HK-2 (cell line): ENCODE measurements at regions not wholly inside any gene's neighbourhood (a gene's known extent, or its start where the extent isn't known, plus 50 kb on each side); places are given as distances from the start of the nearest gene placed in this dataset.

Experiments used
- DNase-seq: peaks from one replicate; pipeline ENCODE4 v3.0.0-alpha.2; 2018; ENCODE audit not compliant: unreplicated experiment

DNA sequence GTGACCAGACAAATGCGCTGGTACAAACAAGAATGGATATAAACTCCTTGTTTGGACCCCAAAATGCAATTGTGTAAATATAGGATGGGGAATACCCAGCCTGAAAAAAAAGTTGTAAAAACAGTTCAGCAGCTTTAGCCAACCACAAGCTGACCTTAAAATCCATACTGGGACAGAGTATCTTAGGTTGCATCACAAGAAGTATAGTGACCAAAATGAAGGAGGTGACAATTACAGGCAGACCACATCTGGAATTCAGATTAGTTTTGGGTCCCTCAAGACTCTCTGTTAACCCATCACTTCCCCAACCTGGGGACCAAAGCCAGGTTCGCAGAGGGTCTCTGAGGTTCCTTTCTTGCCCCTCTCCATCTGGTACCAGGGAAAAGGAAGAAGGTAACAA lies 115.9 kb upstream of the PRR20G start:
- no peak for DNase-seq

DNA sequence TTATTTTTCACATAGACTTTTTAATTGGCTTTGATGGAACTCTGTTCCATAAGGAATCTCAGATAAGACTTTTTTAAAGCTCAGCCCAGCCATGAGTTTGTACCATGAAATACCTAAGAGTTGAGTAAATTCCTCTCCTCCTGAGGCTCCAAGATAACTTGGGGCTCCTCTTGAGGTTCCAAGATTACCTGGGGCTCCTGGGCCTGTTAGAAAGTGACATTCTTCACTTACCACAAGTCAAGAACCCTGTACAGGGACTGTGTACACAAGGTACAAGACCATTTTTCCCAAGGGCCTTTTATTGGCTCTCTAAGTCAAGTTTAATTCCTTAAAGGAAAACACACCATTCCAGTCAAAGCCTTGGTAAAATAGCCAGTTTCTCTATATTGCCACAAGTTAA lies 111.3 kb upstream of the PRR20G start:
- DNase-seq = no peak

DNA sequence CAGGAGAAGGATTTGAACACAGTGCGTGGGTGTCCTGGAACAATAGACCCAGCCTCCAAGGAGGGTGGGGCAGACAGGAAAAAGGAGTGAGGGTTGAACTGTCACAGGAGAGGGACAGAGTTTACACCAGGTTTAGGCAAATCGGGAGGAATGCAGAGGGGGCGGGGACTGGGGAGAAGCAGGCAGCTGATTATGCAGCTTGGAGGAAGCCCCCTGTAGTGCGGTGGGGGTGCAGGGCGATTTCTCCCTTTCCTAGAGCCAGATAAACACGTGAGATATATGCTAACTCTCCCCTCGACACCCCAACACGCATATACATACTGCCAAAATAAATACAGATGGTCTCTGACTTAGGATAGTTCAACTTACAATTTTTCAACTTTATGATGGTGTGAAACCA lies 108.6 kb upstream of the PRR20G start:
- no peak for DNase-seq

DNA sequence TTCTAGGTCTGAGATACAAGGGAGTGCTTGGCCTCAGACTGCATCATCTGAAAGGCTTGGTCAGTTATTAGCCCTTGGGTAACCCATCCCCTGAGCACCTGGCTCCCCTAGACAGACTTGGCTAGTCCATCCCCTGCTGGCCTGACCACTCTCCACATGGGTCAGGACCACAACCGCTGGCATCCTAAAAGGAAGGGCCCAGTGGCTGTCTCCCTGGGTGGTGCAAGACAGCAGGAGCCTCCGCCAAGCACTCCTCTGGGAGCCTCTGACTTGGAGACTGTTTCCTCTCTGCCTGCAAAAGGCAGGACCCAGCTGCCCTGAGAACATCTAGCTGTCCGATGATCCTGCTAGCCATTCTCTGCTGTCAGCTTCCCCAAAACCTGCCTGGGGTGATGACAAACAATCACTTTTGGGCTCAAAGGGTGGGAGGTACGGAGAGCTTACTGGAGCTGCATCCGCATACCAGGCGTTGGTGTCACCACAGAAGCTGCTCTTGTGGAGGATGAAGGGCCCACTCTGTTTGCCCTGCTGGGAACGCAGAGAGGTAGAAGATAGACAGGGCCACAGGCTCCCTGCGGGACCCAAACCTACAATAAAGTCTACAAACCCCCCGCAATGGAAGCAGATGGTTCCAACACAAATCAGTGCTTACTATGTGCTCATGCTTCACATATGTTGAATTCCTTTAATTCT lies 108.0 kb upstream of the PRR20G start:
- DNase-seq = no peak

DNA sequence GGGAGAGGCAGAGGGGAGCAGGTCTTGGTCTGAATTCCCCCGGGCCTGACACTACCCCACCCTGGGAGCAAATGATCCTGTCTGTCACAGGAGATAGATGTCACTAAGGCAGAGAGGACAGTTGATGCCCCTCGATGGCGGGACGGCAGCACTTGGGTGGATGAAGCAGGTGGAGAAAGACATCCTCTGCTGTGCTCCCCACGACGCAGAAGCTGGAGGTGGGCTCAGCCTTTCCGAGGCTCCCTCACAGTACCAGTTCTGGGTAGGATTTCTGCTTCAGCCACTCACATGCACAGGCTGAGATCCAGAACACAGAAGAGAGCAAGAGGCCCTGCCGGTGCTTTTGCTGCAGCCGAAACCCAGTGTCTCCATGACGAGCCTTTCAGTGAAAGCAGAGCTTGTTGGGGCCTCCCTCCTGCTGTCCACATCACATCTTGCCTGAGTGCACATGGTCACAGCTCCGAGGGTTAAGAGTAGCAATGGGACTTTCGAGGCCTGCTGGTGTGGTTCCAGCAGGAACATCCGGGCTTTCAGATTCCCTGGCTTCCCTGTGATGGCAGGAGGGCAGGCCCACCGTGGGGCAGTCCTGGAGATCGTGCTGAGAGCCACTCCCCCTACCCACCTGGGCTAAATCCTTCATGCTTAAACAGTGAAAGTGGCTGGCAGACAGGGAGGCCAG lies 107.3 kb upstream of the PRR20G start:
- no peak for DNase-seq

DNA sequence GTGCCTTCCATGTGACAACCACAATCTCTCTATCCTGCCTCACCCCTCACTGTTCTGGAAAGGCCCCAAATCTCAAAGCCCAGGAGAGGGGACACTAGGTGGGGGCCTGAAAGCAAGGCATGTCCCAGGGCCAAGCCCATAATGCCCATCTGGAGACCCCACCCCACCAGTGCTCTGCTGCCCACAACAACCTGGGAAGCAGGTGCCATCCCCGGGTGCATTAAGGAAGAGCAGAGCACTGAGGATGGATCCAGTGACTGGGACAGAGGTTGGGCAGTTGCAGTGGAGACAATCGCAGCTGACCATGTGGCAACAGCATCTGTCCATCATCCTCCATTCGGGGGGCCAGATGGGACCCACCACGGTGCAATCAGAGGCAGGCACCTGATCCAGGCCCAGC lies 106.2 kb upstream of the PRR20G start:
- DNase-seq = no peak

DNA sequence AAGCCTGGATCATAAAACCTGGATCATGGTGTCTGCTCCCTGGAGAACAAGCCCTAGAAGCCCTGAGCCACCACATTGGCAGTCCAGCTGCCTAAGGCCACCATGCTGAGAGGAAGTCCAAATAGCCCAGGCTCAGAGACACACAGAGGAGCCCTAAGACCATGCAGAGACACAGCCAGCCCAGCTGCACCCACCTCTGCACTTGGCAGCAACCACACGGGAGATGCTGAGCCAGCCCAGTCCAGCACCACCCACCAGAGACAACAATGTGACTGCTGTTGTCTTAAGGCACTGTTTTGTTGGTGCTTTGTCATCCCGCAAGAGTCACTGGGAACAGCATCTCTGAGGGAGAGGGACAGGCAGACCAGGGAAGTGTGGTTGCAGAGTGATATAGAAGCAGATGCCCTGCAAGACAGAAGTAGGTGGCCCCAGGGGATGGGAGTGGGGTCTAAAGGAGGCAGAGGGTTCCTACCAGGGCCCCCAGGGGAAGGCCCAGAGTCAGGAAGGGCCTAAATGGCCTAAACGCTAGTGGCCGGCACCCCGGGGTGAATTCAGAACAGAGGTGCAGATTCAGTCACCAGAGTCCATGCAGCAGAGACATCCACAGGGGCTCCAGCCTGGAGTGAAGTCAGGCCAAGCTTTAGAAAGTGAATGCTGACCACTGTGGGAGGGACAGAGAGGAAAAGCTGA lies 105.4 kb upstream of the PRR20G start:
- no peak for DNase-seq

DNA sequence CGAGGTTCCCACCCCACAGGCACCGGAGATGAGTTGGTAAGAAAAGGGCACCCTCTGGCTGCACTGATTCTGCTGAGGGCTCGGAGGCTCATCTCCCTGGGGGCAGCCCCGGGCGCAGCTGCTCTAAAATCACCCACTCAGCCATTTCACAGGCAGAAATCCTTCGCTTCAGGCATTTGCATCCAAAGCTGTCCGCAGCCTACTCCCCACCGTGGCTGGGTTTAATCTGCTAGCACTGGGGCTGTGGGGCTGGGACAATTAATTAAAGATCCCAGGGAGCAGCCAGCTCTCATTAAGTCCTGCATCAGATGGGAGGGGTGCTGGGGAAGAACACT lies 104.3 kb upstream of the PRR20G start:
- no peak for DNase-seq

DNA sequence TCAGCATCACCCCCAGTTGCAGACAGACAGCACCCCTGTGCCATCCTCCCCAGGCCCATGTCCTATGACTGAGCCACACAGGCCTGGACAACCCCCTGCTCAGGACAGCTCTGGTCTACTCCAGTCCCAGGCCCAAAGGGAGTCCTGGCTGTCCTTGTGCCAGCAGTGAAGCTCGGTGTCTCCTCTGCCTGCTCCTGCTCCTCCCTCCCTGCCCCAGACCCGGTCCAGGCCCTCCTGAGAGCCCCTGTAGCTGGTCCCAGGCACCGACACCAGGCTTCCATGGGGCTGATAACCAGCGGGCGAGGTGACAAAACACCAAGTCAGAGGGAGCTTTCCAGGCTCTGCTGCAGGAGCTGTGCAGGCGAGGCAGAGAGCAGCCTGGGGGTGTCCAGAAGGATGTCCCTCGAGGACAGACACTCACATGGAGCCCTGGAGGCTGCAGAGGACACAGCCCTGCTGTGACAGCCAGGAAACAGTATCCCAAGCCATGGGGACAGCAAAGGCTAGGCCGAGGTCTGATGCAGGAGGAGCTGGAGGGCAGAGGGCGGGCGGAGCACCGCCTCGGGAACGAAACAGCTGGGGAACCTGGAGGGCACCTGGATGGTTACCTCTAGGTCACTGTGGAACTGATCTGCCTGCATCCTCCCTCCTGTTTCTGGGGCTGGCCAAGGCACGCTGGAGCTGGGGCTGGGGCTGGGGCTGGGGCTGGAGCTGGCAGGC lies 103.8 kb upstream of the PRR20G start:
- DNase-seq = no peak

DNA sequence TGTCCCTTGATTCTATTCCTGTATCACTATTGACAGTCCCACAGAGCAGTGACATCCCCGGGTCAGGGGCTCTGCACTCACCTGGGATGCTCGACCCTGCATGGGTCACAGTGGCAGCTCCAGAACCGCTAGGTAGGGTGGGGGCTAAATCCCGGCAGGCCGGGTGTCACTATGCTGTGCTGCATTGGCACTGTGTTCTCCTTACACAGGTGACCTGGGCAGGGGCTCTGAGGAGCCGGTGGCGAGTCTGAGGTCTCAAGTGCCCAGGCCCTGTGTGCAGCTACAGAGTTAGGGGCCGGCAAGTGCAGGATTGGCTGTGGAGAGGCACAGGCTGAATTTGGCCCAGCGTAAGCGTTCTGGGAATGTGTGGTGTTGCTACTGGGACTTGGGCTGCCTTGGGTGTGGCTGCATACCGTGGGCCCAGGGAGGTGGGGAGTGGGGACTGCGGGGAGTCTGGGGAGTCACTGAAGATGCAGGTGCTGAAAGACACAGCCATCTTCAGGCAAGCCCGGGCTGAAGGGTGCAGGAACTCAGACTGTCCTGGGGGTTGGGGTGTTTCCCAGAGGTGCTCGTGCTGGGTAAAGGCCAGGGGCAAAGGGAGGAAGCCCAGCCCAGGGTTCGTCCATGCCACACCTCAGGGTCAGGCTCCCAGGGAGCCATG lies 102.6 kb upstream of the PRR20G start:
- DNase-seq = no peak

DNA sequence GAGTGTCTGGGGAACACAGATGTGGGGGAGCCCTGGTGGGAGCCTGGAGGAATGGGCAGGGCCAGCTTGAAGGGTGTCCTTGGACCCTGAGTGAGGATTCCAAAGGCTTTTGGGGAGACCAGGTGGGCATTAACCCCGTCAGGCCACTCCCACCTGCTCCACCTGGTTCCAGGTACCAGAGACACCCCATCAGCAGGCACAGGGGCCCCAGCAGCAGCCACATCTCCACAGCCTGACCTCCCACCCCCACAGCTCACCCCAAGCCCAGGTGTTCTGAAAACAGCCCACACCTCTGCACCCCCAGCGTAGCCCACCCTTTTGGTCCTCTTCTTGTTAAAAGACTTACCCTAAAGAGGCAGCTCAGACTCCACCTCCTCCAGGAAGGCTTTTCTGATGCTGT lies 102.1 kb upstream of the PRR20G start:
- DNase-seq = no peak

DNA sequence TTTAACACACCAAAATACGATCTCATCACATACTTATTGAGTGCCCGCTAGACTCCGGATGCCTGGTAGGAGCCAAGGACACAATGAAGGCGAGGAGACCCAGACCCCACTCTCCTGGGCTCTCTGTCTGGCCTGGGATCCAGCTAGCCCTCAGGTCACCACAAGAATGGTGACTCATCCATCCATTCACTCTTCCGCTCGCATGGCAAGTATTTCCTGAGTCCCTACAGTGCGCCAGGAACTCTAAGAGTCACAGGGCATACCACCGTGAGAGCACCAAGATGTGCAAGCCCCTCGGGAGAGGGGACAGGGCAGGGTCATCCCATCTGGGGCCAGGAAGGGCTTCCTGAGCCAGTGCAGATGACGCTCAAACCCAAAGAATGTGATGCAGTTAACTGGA lies 101.6 kb upstream of the PRR20G start:
- DNase-seq = no peak

DNA sequence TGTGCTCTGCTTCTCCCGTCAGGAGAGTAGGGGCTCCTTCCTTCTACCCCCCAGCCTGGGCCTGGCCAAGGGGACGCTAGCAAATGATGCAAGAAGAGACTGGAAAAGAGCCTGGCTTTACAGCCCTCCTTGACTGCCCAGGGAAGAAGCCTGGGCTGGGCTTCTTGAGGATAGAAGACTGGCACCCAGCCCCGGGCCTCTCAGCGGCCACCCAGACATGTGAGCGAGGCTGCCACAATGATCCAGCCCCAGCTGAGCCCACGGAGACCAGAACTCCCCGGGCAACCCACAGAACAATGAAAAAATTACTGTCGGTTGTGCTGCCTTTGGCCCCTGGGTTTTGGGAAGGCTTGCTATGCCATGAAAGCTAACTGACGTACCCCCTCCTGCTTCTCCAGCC lies 100.6 kb upstream of the PRR20G start:
- no peak for DNase-seq

DNA sequence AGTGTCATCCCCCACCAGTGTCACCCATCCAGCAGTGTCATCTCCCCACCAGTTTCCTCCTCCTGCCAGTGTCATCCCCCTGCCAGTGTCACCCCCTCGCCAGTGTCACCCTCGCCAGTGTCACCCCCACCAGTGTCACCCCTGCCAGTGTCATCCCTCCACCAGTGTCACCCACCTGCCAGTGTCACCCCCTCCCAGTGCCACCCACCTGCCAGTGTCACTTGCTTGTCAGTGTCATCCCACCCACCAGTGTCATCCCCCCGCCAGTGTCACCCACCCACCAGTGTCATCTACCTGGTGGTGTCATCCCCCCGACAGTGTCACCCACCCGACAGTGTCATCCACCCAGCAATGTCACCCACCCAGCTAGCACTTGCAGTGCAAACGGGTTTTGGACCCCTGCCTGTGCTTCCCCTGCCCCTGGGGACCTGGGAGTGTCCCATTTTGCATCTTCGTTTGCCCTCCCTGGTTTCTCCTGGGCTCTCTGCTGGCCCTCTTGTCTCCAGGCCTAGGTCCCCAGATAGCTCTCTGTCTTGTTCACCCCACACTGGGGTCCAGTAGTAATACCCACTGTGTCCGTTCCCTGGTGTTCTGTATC lies 99.8 kb upstream of the PRR20G start:
- no peak for DNase-seq

DNA sequence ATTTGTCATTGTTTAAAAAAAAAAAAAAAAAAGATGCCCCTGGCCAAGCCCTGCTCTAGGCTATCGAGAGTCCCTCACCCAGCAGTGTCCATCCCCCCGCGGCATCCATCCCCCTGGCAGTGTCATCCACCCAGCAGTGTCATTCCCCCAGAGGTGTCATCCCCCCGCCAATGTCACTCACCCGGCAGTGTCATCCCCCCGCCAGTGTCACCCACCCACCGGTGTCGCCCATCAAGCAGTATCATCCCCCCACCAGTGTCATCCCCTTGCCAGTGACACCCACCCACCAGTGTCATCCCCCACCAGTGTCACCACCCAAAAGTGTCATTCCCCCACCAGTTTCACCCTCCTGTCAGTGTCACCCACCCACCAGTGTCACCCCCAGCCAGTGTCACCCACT lies 99.3 kb upstream of the PRR20G start:
- no peak for DNase-seq

DNA sequence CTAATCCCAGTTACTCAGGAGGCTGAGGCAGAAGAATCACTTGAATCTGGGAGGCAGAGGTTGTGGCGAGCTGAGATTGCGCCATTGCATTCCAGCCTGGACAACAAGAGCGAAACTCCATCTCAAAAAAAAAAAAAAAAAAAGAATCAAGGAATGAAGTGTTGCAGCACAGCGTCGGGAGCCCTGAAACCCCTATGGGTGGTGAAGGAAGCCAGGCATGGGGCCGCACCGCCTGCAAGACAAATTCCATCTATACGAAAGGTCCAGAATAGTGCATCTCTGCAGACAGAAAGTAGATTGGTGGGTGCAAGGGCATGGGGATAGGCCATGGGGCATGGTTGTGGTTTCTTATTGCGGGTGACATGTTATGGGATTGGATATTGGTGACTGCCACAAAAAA lies 98.6 kb upstream of the PRR20G start:
- DNase-seq = no peak

DNA sequence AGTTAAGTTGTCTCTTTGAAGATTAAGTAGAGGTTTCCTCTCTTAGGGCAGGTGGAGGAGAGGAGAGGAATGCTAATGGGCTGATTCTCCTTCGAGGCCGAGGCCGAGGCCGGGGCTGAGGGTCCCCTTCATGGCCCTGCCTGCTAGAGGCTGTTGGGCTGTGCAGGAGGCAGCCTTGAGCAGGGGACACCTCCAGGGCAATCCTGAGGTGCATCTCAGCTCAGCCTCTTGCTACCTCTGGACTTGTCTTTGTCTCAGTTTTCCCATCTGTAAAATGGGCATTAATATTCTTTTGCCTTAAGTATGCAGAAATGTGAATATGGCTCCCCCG lies 97.7 kb upstream of the PRR20G start:
- DNase-seq = no peak

DNA sequence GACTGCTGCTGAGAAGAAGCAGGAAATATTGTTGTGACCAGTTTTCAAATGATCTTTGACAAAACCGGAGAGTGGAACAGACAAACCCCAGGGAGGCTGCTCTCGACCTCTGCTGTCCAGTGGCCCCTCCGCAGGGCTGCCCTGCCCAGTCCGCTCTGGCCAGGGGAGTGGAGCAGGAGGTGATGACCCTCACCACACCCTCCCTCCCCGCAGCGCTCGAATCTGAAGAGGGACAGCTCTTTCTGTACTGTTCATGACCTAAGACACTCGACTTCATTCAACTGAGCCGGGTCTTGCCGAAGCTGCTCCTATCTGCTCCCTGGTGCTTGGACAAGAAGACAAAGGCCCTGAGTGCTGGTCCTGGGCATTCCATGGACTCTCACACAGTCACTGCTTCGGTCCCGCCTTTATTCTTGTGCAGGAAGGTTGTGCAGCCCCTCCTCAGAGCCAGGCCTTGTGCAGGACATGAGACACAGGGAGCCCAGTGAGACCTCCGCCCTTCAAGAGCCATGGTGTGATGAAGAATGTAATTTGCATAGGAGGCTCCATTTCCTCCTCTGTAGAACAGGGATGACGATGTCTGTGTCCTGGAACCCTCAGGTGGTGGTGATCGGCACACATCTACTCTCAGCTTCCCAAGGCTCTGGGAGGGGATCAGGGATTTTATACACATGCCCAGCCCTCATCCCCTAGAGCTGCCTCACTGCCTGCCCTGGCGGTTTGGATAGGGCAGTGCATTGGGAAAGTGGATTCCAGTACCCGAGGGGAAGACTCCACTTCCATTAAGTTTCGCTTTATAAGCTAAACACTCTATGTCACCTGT lies 97.1 kb upstream of the PRR20G start:
- DNase-seq = no peak

DNA sequence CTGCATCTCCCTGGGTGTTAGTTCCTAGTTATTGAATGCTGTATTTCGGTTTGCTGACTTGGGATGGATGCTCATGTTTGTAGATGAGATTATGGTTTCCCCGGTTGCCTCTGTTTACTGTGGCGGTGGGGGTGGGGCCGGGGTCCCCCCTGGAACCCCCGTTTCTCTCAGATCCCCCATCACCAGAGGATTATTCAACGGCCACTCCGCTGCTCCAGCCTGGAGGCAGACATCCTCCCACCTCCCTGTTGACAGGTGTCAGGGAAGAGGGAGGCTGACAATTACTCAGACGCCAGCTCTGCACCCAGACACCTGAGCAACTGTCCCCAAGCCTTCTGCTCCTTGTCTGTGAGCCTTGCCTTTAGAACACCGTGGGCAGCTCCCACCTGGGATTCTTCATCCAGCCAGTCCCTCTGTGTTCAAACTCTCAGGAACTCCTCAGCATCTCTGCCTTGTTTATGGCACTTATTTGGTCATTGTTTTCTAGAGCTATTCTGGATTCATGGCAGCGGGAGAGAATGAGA lies 95.9 kb upstream of the PRR20G start:
- no peak for DNase-seq

DNA sequence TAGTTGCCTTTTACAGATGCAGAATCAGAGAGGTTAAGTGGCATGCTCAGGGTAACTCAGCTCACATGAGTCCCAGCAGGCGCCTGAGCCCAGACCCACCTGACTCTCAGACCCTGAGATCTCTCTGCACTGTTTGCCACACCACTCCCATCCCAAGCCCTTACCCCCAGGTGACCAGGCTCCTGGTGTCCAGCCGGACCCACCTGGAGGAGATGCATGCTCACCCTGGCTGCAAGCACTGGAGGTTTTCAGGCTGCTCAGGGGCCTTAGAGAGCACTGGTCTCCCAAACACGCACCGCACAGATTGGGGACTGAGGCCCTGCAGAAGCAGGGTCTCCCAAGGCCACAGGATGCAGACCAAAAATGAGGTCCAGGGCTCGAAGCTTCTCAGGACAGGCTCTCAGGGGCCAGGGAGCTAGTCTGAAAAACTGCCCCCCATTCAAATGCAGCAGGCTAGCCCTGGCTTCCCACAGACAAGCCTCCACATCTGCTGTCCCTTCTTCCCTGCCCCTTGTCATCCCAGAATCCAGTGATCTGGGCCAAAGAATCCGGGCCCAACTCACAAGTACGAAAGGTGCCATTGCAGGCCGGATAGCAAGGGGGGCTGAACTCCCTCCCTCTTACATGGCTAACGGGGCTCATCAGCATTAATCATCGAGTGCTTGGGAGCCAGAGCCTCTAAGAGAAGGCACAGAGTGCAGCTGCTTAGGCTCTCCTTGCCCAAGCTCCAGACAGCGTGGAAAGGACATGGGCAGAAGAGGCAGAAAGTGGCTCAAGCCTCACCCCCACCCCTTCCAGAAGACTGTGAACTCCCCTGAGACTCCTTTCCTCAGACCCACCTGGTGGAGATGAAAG lies 90.2 kb upstream of the PRR20G start:
- no peak for DNase-seq
